MM.1S (cell line): ENCODE measurements at regions not wholly inside any gene's neighbourhood (a gene's known extent, or its start where the extent isn't known, plus 50 kb on each side); places are given as distances from the start of the nearest gene placed in this dataset.

Experiments
- CTCF ChIP-seq: fragments of 300-600 bp; sonication (generic); IDR thresholded peaks from 2 replicates; pipeline ENCODE4 v1.5.1; 2016; ENCODE audit warnings: antibody characterized with exemption, low read length, mixed read lengths
- EZH2 ChIP-seq: fragments of 300-600 bp; sonication (generic); optimal IDR thresholded peaks from 2 replicates; pipeline ENCODE3; 2017; ENCODE audit warnings: low read depth, mild to moderate bottlenecking, antibody characterized with exemption, low read length, mixed read lengths

DNA sequence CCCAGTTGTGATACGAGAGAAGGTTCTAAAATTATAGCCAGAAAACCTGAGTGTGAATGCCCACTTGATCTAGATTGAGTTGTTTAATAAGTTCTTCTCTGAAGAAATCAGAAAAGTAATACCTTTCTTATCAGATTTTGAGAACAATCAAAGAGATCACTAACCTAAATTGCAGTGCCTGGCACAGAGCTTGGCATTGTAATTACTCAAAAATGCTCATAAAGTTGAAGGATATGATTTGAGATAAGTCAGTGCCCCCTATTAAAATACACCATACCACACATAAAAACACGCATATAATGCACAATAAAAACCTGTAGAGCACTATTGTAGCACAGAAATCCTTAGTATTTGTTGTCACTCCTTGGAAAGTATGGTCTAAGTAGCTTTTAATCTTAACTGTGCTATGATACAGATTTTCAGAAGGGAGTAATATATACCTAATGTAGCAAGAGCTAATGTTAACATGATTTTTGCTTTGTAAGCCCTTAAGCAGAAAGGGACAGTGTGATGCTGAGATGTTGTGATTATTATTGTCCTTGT lies 257.5 kb upstream of the CDH18 start:
- TF ChIP-seq CTCF (no peak), EZH2 (no peak)
